GM21423 (cell line): ENCODE measurements at regions not wholly inside any gene's neighbourhood (a gene's known extent, or its start where the extent isn't known, plus 50 kb on each side); places are given as distances from the start of the nearest gene placed in this dataset.

Experiments
- ATAC-seq: cut with Tn5 transposase; IDR thresholded peaks from one replicate; pipeline ENCODE4 v1.9.1; 2021; ENCODE audit warnings: mild to moderate bottlenecking, moderate library complexity; ENCODE audit not compliant: unreplicated experiment

DNA sequence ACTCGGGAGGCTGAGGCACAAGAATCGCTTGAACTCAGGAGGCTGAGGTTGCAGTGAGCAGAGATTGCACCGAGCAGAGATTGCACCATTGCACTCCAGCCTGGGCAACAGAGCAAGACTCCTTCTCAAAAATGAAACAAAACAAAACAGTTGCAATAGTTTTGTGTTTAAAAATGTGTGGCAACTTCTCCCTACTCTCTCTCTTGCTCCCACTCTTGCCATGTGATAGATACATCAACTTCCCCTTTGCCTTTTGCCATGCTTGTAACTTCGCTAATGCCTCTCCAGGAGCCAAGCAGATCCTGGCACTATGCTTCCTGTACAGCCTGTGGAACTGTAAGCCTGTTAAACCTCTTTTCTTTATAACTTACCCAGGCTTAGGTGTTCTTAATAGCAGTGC is 52.5 kb upstream of the INTU start:
- no peak for ATAC-seq

GRCh38 chr4:127580891-127581290 is 51.9 kb upstream of the INTU start:
- ATAC-seq = no peak
